ENCODE measurements at regions not wholly inside any gene's neighbourhood (a gene's known extent, or its start where the extent isn't known, plus 50 kb on each side); places are given as distances from the start of the nearest gene placed in this dataset.

GRCh38 chr3:141421639-141422319, 53.5 kb downstream of the ZBTB38 start:
- no peaks in the 10 kb centered on the region for H3K27me3 ChIP-seq (ENCODE audit: control insufficient read depth in 3 of 3, insufficient read depth in 3 of 3, low read length in 2 of 3)
- TF ChIP-seq, protein P1, sequence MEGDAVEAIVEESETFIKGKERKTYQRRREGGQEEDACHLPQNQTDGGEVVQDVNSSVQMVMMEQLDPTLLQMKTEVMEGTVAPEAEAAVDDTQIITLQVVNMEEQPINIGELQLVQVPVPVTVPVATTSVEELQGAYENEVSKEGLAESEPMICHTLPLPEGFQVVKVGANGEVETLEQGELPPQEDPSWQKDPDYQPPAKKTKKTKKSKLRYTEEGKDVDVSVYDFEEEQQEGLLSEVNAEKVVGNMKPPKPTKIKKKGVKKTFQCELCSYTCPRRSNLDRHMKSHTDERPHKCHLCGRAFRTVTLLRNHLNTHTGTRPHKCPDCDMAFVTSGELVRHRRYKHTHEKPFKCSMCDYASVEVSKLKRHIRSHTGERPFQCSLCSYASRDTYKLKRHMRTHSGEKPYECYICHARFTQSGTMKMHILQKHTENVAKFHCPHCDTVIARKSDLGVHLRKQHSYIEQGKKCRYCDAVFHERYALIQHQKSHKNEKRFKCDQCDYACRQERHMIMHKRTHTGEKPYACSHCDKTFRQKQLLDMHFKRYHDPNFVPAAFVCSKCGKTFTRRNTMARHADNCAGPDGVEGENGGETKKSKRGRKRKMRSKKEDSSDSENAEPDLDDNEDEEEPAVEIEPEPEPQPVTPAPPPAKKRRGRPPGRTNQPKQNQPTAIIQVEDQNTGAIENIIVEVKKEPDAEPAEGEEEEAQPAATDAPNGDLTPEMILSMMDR (IDR thresholded peaks at IDR 0.05; ENCODE audit: control extremely low read depth, extremely low read depth) = no peak
- WGBS, 2 donors = 89 to 94% methylated on average over 5 of the region's 5 CpGs
- H3K9me3 ChIP-seq (ENCODE audit: control insufficient read depth in 4 of 4, insufficient read depth in 3 of 4, low read length in 3 of 4) = no peaks in the 10 kb centered on the region
- no peak overlapping the region for H3K9ac ChIP-seq (ENCODE audit: insufficient read depth in 1 of 2, low read length in 2 of 2)
- H3K4me3 ChIP-seq = no peak overlapping the region
- H3K4me1 ChIP-seq (ENCODE audit: control insufficient read depth in 5 of 5, insufficient read depth in 5 of 5, low read length in 5 of 5) = peaks cover 5 to 22% (median 11%) of the 10 kb centered on the region in 5 donors
- ATAC-seq (ENCODE audit: insufficient read depth, low FRiP score) (no peak), DNase-seq (no peak)
- peak overlapping the region; percentile 60 to 75 for H3K27ac ChIP-seq (ENCODE audit: low read depth in 1 of 2, low read length in 1 of 2)
- H3K36me3 ChIP-seq (ENCODE audit: control insufficient read depth in 4 of 4, insufficient read depth in 4 of 4, low read length in 4 of 4) = peaks cover 0 to 11% (median 6%) of the 10 kb centered on the region in 4 donors

GRCh38 chr3:141422961-141423582, 54.8 kb downstream of the ZBTB38 start:
- Histone ChIP-seq H3K9ac (ENCODE audit: insufficient read depth in 1 of 2, low read length in 2 of 2) (no peak overlapping the region), H3K4me3 (no peak overlapping the region), H3K27me3 (ENCODE audit: control insufficient read depth in 3 of 3, insufficient read depth in 3 of 3, low read length in 2 of 3) (no peaks in the 10 kb centered on the region), H3K9me3 (ENCODE audit: control insufficient read depth in 4 of 4, insufficient read depth in 3 of 4, low read length in 3 of 4) (no peaks in the 10 kb centered on the region), H3K4me1 (ENCODE audit: control insufficient read depth in 5 of 5, insufficient read depth in 5 of 5, low read length in 5 of 5) (peaks cover 5 to 27% (median 14%) of the 10 kb centered on the region in 5 donors), H3K27ac (ENCODE audit: low read depth in 1 of 2, low read length in 1 of 2) (peak overlapping the region in 1 of 2 donors; percentile 54), H3K36me3 (ENCODE audit: control insufficient read depth in 4 of 4, insufficient read depth in 4 of 4, low read length in 4 of 4) (peaks cover 3 to 9% (median 8%) of the 10 kb centered on the region in 4 donors)
- DNase-seq = no peak
- TF ChIP-seq, protein P1 (IDR thresholded peaks at IDR 0.05; ENCODE audit: control extremely low read depth, extremely low read depth) = no peak
- WGBS, 2 donors = 67 to 79% methylated on average over 6 of the region's 6 CpGs
- ATAC-seq (ENCODE audit: insufficient read depth, low FRiP score) = no peak

- peaks cover 0 to 12% (median 9%) of the 10 kb centered on the region in 4 donors for H3K36me3 ChIP-seq (ENCODE audit: control insufficient read depth in 4 of 4, insufficient read depth in 4 of 4, low read length in 4 of 4)
- DNase-seq = no peak
- H3K9ac ChIP-seq (ENCODE audit: insufficient read depth in 1 of 2, low read length in 2 of 2) = no peak overlapping the region
- no peak for ATAC-seq (ENCODE audit: insufficient read depth, low FRiP score)
- TF ChIP-seq, protein P1 (IDR thresholded peaks at IDR 0.05; ENCODE audit: control extremely low read depth, extremely low read depth) = no peak
- 77 to 84% methylated on average over 6 of the region's 6 CpGs for WGBS, 2 donors
- no peaks in the 10 kb centered on the region for H3K9me3 ChIP-seq (ENCODE audit: control insufficient read depth in 4 of 4, insufficient read depth in 3 of 4, low read length in 3 of 4)
- H3K4me1 ChIP-seq (ENCODE audit: control insufficient read depth in 5 of 5, insufficient read depth in 5 of 5, low read length in 5 of 5) = peaks cover 5 to 39% (median 14%) of the 10 kb centered on the region in 5 donors
- peak overlapping the region; percentile 46 to 87 for H3K27ac ChIP-seq (ENCODE audit: low read depth in 1 of 2, low read length in 1 of 2)
- no peaks in the 10 kb centered on the region for H3K27me3 ChIP-seq (ENCODE audit: control insufficient read depth in 3 of 3, insufficient read depth in 3 of 3, low read length in 2 of 3)
- no peak overlapping the region for H3K4me3 ChIP-seq
Measured at GRCh38 chr3:141425523-141426233, 57.4 kb downstream of the ZBTB38 start.

All from lung (tissue), 11 donors.